Fibroblast of mammary gland (primary cell): ENCODE measurements at regions not wholly inside any gene's neighbourhood (a gene's known extent, or its start where the extent isn't known, plus 50 kb on each side); places are given as distances from the start of the nearest gene placed in this dataset.

Experiments
- DNase-seq: peaks from one replicate; pipeline ENCODE4 v3.0.0-alpha.2; 2010; ENCODE audit warnings: low read depth
- H3K4me3 ChIP-seq: 2 replicates; pipeline ENCODE4 v1.5.1; 2011; ENCODE audit warnings: low read depth, mild to moderate bottlenecking, low read length, moderate library complexity; ENCODE audit not compliant: control insufficient read depth
- CTCF ChIP-seq: conservative IDR thresholded peaks from 2 replicates; pipeline ENCODE4 v1.5.1; 2011; ENCODE audit warnings: low read depth, low read length, inconsistent platforms; ENCODE audit not compliant: control insufficient read depth, insufficient read depth

GRCh38 chr7:115674467-115675024, 356.0 kb downstream of the TFEC start:
- H3K4me3 ChIP-seq = no peak overlapping the region
- DNase-seq = no peak
- no peak for TF ChIP-seq CTCF

DNA sequence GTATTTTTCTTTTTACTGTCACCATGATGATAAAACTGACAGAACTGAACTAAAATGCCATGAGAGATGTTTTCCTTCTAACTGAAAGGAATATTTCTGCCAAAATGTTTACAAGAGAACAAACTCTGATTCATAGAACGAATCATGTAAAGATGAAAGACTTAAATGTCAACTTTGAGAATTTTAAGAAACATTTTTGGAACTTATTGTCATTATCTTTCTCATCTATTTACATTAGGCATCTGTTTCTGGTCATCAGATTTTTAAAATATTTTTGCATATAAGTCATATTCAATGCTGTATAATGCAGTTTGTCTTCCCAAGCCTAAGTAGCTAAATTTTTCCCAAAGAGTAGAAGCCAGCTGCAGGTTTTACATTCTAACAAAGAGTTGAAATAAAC, 358.5 kb downstream of the TFEC start:
- TF ChIP-seq CTCF = no peak
- peak; percentile 45 for DNase-seq
- no peak overlapping the region for H3K4me3 ChIP-seq

GRCh38 chr7:115662676-115663075, 367.9 kb downstream of the TFEC start:
- no peak overlapping the region for H3K4me3 ChIP-seq
- no peak for TF ChIP-seq CTCF
- peak; percentile 7 for DNase-seq

GRCh38 chr7:115662120-115662519, 368.4 kb downstream of the TFEC start:
- peak; percentile 64 for DNase-seq
- no peak overlapping the region for H3K4me3 ChIP-seq
- no peak for TF ChIP-seq CTCF

- no peak for TF ChIP-seq CTCF
- H3K4me3 ChIP-seq = no peak overlapping the region
- DNase-seq = no peak
Measured at GRCh38 chr7:115658223-115658622, 372.3 kb downstream of the TFEC start.

- no peak overlapping the region for H3K4me3 ChIP-seq
- DNase-seq = peak; percentile 42
Measured at GRCh38 chr7:115654384-115655214, 376.0 kb downstream of the TFEC start.

More at GRCh38 chr7:115654384-115655214, 376.0 kb downstream of the TFEC start:
- TF ChIP-seq CTCF = no peak
